HepG2 (cell line): ENCODE measurements at regions not wholly inside any gene's neighbourhood (a gene's known extent, or its start where the extent isn't known, plus 50 kb on each side); places are given as distances from the start of the nearest gene placed in this dataset.

Experiments
- ATAC-seq: fragments of 200-7000 bp; cut with Tn5 transposase; 3 replicates; pipeline ENCODE4 v1.9.1; 2020; ENCODE audit warnings: mild to moderate bottlenecking, moderate library complexity
- BruUV-seq: library from RNA; stranded (reverse); fragments of 400-500 nt; replicated peaks from 2 replicates; lab custom pipeline; 2021; lab: Mats Ljungman, UMichigan
- CTCF ChIA-PET: fragments of 300-600 bp; formaldehyde crosslinking; extraction: SDS; loops from one replicate; lab custom pipeline; 2021; ENCODE audit warnings: low total read pairs, inconsistent platforms, low intra/inter-chr PET ratio; lab: Yijun Ruan, JAX
- POLR2A ChIA-PET: fragments of 350-600 bp; sonication (Branson Sonifier 250); formaldehyde crosslinking; loops from one replicate; lab custom pipeline; 2020; ENCODE audit warnings: antibody characterized with exemption, inconsistent platforms; lab: Yijun Ruan, JAX
- DNase-seq: peaks from one replicate; pipeline ENCODE4 v3.0.0-alpha.2; 2015; ENCODE audit warnings: low spot score
- FAIRE-seq: peaks from 3 replicates; lab custom pipeline; 2011; peaks lifted over from hg19 to GRCh38; lab: Jason Lieb, UNC
- H2AFZ ChIP-seq: one replicate; pipeline ENCODE4 v1.6.1; 2011; ENCODE audit warnings: low read length, inconsistent platforms
- H3K27ac ChIP-seq: fragments of 300-600 bp; 3 replicates; pipeline ENCODE4 v1.8.0; 2011; ENCODE audit warnings: mixed run types, mild to moderate bottlenecking, mixed read lengths, low read length, inconsistent platforms; ENCODE audit not compliant: insufficient read depth; ENCODE audit errors: extremely low read length
- H3K27me3 ChIP-seq, 2 experiments: fragments of 200-600 bp in 1 of 2; 2 replicates in 1 of 2; 3 replicates in 1 of 2; pipeline versions ENCODE4 v1.6.0 to v1.8.0; 2011; ENCODE audit warnings: low read length in 2 of 2, mild to moderate bottlenecking in 2 of 2, moderate library complexity in 2 of 2, inconsistent platforms in 1 of 2; ENCODE audit not compliant: insufficient read depth in 2 of 2, control insufficient read depth in 1 of 2
- H3K36me3 ChIP-seq, 2 experiments: fragments of 200-600 bp in 1 of 2; replicated peaks in 1 of 2; 2 replicates in 1 of 2; 3 replicates in 1 of 2; pipeline versions ENCODE4 v1.5.1 to v1.8.0; 2011; ENCODE audit warnings: low read length in 2 of 2, inconsistent platforms in 1 of 2; ENCODE audit not compliant: insufficient read depth in 2 of 2, control insufficient read depth in 1 of 2
- H3K4me1 ChIP-seq: 2 replicates; pipeline ENCODE4 v1.5.1; 2012; ENCODE audit warnings: low read length, inconsistent platforms; ENCODE audit not compliant: insufficient read depth
- H3K4me2 ChIP-seq: 2 replicates; pipeline ENCODE4 v1.6.0; 2011; ENCODE audit warnings: low read depth, low read length, inconsistent platforms
- H3K4me3 ChIP-seq, 3 experiments: fragments of 200-600 bp in 1 of 3; sonication (generic), shearing (Covaris generic) in 1 of 3; replicated peaks in 1 of 3; 2 replicates each; pipeline ENCODE4 v1.5.1; 2011 to 2016; ENCODE audit warnings: low read length in 3 of 3, inconsistent platforms in 2 of 3, low read depth in 2 of 3, mild to moderate bottlenecking in 2 of 3, control low read depth in 1 of 3, mixed read lengths in 1 of 3; ENCODE audit not compliant: insufficient read depth in 1 of 3
- H3K79me2 ChIP-seq: one replicate; pipeline ENCODE4 v1.6.1; 2011; ENCODE audit warnings: low read length, inconsistent platforms; ENCODE audit not compliant: insufficient read depth
- H3K9ac ChIP-seq: 2 replicates; pipeline ENCODE4 v1.6.0; 2011; ENCODE audit warnings: mild to moderate bottlenecking, low read depth, low read length, inconsistent platforms; ENCODE audit not compliant: insufficient read depth
- H3K9me3 ChIP-seq: 2 replicates; pipeline ENCODE4 v1.5.1; 2012; ENCODE audit warnings: mild to moderate bottlenecking, low read length
- H4K20me1 ChIP-seq: 2 replicates; pipeline ENCODE4 v1.6.0; 2011; ENCODE audit warnings: inconsistent platforms, mild to moderate bottlenecking, low read length, moderate library complexity; ENCODE audit not compliant: insufficient read depth
- CENPT ChIP-seq: sonication (generic); formaldehyde crosslinking; IDR thresholded peaks from 2 replicates; pipeline ENCODE4 v1.8.0; 2022; ENCODE audit warnings: low read depth, mild to moderate bottlenecking, moderate library complexity, missing genetic modification reagents
- RNF2 ChIP-seq: fragments of 450-650 bp; conservative IDR thresholded peaks from 2 replicates; pipeline ENCODE4 v1.6.1; 2016; ENCODE audit warnings: low read depth
- ZBTB38 ChIP-seq: sonication (generic); formaldehyde crosslinking; IDR thresholded peaks from 2 replicates; pipeline ENCODE4 v1.5.1; 2020; ENCODE audit warnings: mild to moderate bottlenecking, missing genetic modification reagents
- ZBTB7B ChIP-seq: sonication (generic); formaldehyde crosslinking; IDR thresholded peaks from 2 replicates; pipeline ENCODE4 v1.4.0; 2020; ENCODE audit warnings: missing genetic modification reagents
- ZNF142 ChIP-seq: sonication (generic); formaldehyde crosslinking; IDR thresholded peaks from 2 replicates; pipeline ENCODE4 v1.4.0; 2020; ENCODE audit warnings: missing genetic modification reagents
- ZNF703 ChIP-seq: sonication (generic); formaldehyde crosslinking; IDR thresholded peaks from 2 replicates; pipeline ENCODE4 v1.5.1; 2020; ENCODE audit warnings: missing genetic modification reagents, mild to moderate bottlenecking, moderate library complexity, borderline replicate concordance
- WGBS: methylation state at CpG from one replicate; pipeline ENCODE4 v1.1.6; 2017; ENCODE audit warnings: low lambda C conversion rate; 5-methylcytosine and 5-hydroxymethylcytosine counted together
- in situ Hi-C: cut with HindIII; loops from 2 replicates; pipeline ENCODE4 v1.10.0; 2017; ENCODE audit warnings: low pct_unique_long_range_greater_than_20kb; ENCODE audit not compliant: extremely low pct_ligation_motif_present
- intact Hi-C: fragments of 100-400 bp; cut with micrococcal nuclease; formaldehyde crosslinking; loops from one replicate; pipeline ENCODE4 v1.10.0; 2022; ENCODE audit not compliant: unreplicated experiment

- TF ChIP-seq ZNF142 (CRISPR knock-in tag): no peak
- TF ChIP-seq ZBTB38: no peak
Measured at GRCh38 chr3:71873093-71873611, 88.2 kb upstream of the PROK2 start (continued).

GRCh38 chr3:71872256-71872655 lies 87.3 kb upstream of the PROK2 start:
- no peaks in the 10 kb centered on the region for H3K9me3 ChIP-seq
- DNase-seq: no peak
- H3K4me3 ChIP-seq: no peak overlapping the region
- H3K27ac ChIP-seq: no peak overlapping the region
- H3K4me2 ChIP-seq: no peak overlapping the region
- H3K9ac ChIP-seq: no peak overlapping the region
- H3K4me1 ChIP-seq: no peaks in the 10 kb centered on the region
- no peaks in the 10 kb centered on the region for H4K20me1 ChIP-seq
- no peaks in the 10 kb centered on the region for H3K36me3 ChIP-seq
- no peak for ATAC-seq
- intact Hi-C loops: loop anchor here (10.0 kb wide), 1 partner anchor 83 kb away; no protein-coding TSS in a partner anchor
- no peak for FAIRE-seq
- in situ Hi-C loops: no loop called here
- POLR2A ChIA-PET: no interaction called here
- H3K79me2 ChIP-seq: no peaks in the 10 kb centered on the region
- no TSS peak for BruUV-seq
- TF ChIP-seq ZBTB7B (CRISPR knock-in tag) (no peak), CENPT (no peak), RNF2 (no peak), ZNF703 (CRISPR knock-in tag) (no peak)
- WGBS: 3% methylated on average over 2 of the region's 2 CpGs
- H2AFZ ChIP-seq: no peak overlapping the region
- CTCF ChIA-PET: no interaction called here
- H3K27me3 ChIP-seq: no peaks in the 10 kb centered on the region
